ENCODE measurements at regions not wholly inside any gene's neighbourhood (a gene's known extent, or its start where the extent isn't known, plus 50 kb on each side); places are given as distances from the start of the nearest gene placed in this dataset.
A peak's percentile ranks its signal among the peaks of the same experiment; 100 is the strongest.
"Not testable (repeated sequence)": the region's sequence is repeated elsewhere in the genome, so short reads cannot be mapped to it uniquely, and the experiment has no call there.

DNA sequence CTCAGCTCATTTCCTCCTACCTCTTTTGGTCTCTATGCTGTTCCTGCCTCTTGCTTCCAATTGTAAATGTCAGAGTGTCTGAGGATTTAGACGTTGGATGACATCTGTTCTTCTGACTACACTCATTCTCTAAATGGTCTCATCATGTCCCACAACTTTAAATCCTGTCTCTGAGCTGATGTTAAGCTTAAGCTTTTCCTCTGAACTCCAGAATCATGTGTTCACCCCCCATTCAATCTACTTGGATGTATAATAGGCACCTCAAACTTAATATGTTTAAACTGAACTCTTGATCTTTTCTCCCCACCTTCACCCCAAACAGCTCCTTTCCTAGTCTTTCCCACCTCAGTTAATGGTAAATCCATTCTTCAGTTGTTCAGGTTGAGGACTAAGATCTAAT, 433.6 kb downstream of the CSNK1G3 start:
- DNase-seq (ENCODE audit: low spot score) = no peak

- no peak for DNase-seq (ENCODE audit: low spot score)
Observed at GRCh38 chr5:123943151-123943550, 431.2 kb downstream of the CSNK1G3 start.

DNA sequence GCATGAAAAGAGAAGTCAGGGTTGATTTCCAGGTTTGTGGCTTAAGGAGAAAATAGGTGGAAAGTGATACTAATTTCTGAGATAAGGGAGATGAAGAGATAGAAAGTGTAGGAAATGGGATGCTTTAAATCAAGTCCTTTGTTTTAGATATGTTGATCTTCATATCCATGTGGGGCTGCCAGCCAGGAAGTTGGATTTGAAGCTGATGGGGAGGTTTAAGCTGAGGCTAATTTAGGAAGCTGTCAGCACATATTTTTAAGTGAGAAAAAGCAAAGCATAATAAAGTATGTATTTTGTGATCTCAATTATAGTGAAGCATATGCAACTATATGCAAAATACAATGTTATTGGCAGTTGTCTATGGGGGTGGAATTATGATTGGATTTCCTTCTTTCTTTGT, 428.4 kb downstream of the CSNK1G3 start:
- no peak for DNase-seq (ENCODE audit: low spot score)

DNA sequence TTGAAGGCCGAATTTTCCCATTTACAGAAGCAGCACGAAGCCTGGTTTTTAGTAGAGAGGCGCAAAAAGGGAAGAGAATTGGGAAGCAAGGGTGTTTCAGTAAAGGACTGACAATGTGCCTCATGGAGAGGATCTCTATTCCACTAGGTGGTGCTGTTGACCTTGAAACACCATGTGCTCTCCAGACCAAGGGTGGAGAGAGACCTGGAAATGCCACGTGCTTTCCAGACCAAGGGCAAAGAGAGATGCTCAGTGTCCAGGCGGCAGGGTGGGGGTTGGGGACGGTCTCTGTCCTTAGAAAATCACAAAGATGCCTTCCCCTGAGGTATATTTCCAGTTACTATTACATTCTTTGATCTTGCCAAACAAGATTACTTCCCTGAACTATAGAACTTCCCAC, 425.3 kb downstream of the CSNK1G3 start:
- DNase-seq (ENCODE audit: low spot score) = peak; percentile 49

GRCh38 chr5:123936548-123936947, 424.6 kb downstream of the CSNK1G3 start:
- no peak for DNase-seq (ENCODE audit: low spot score)

GRCh38 chr5:123933812-123934211, 421.8 kb downstream of the CSNK1G3 start:
- DNase-seq (ENCODE audit: low spot score) = not testable (repeated sequence)

DNA sequence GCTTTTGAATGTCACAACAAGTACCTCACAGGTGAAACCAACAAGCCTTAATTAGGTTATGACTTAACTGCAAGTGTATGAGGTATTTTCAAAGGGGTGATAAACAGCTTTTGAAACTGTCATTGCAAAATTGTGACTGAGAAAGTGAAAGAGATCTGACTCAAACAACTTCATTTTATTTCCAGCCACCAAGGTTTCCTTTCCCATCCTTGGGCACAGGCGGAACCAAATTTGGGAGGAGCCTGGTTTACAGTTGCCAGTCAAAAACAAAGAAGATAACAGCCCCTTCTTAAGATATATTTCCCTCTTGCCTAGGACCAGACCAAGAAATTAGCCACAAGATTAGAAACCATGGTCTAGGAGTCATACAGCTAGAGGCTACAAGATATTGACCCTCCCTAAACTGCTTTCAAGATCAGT, 417.1 kb downstream of the CSNK1G3 start:
- DNase-seq (ENCODE audit: low spot score) = no peak

GRCh38 chr5:123928401-123928800, 416.4 kb downstream of the CSNK1G3 start:
- DNase-seq (ENCODE audit: low spot score) = no peak

GRCh38 chr5:123921193-123921592, 409.2 kb downstream of the CSNK1G3 start:
- no peak for DNase-seq (ENCODE audit: low spot score)

DNA sequence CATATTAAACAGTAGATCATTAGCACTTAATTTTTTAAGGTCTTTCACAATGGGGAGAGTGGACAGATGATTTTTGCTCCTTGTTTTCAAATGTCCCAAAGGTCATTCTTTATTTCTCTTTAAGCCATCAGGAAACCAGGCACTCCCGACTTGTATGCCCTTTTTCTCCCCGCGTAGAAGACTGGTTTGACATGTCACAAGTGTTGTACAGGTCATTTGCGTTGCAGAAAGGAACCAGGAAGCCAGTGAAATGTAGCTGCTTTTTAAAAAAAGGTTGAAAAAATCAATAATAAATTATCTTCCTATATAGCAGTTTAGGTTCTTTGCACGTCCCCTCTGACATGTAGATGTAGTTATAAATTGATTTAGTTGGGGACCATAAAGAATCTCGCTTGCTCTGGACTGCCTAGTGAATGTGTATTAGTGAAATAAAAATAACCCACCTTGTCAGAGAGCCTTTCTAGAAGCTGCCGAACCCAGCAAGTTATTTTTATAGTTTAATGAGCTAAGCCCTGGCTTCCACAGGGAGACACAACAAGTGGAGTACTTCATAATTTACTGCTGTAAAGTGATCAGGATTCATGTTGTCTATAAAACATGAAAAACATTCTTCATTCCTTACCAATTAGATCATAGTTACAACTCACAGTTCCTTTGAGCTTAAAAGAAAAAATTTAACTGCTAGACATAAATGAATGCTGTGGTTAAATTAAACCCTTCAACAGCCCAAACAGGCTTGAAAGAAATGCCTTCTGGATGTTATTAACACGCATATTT, 404.6 kb downstream of the CSNK1G3 start:
- DNase-seq (ENCODE audit: low spot score) = no peak

DNA sequence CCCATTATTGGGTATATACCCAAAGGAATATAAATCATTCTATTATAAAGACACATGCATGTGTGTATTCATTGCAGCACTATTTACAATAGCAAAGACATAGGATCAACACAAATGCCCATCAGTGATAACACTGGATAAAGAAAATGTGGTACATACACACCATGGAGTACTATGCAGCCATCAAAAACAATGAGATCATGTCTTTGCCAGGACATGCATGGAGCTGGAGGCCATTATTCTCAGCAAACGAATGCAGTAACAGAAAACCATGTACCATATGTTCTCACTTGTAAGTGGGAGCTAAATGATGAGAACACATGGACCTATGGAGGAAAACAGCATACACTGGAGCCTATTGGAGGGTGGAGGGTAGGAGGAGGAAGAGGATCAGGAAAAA, 402.4 kb downstream of the CSNK1G3 start:
- DNase-seq (ENCODE audit: low spot score) = no peak

DNA sequence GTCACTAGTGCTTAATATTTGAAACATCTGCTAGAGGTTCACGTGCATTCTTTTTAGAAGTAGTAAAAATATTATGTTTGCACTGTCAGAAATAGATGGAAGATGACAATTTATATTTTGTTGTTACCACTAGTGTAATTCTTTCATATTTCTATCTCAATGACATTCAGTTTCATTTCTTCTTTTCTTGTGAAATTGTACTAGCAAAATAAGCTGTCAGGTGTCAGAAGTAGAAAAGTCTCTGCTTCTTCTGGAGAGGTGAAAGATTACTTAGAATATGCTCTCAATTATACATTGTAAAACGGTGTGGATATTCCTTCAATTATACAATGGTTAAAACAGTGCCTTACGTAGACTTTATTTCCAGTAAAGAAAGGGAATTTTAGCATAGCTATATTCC, 395.4 kb downstream of the CSNK1G3 start:
- DNase-seq (ENCODE audit: low spot score) = no peak

DNA sequence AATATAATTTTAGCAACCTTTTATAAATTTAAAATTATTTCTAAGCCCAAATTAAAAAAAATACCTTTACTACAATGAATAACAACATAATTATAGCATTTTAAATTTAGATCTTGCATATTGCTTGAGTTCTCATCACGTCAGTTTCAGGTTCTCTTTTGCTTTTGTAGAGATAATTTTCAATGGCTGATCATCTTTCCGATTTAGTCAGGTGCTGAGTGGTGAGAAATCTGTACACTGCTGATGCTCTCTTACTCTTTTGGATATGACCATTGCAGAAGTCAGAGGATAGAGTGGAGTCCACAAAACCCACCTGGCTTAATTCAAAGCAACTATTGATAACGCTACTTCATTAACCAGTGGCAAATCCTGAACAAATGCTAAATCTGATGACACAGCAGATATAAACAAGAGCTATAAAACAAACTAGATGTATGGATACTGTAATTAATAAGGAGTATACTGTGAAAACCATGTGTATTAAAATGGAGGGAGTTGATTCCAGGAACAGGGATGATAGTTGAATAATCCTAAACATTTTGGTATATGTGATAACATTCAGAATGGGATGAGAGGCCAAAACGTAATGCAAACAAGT, 394.8 kb downstream of the CSNK1G3 start:
- DNase-seq (ENCODE audit: low spot score) = no peak

- no peak for DNase-seq (ENCODE audit: low spot score)
Observed at GRCh38 chr5:123885081-123885480, 373.1 kb downstream of the CSNK1G3 start.

GRCh38 chr5:123882965-123883345, 371.0 kb downstream of the CSNK1G3 start:
- no peak for DNase-seq (ENCODE audit: low spot score)

GRCh38 chr5:123882319-123882964, 370.5 kb downstream of the CSNK1G3 start:
- DNase-seq (ENCODE audit: low spot score) = no peak

- DNase-seq (ENCODE audit: low spot score) = no peak
Observed at GRCh38 chr5:123881759-123882244, 369.8 kb downstream of the CSNK1G3 start.

GRCh38 chr5:123880875-123881274, 368.9 kb downstream of the CSNK1G3 start:
- no peak for DNase-seq (ENCODE audit: low spot score)

DNA sequence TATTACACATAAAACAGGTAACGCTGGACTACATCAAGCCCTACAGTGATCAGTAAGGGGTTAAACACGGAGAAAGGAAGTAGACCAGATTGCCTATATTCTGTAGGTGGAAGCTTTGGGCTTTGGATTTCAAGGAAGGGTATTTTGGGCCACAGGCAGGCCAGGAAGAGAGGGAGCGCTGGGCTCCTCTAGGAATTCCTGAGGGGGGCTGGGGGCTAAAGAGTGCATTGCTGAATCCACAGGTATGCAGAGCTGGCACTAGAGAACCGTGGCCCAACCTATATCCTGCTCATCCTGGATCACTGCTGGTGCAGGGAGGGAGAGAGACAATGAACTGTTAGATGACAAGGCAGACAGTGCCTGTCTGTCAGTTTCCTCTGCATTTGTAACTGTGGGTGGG, 367.1 kb downstream of the CSNK1G3 start:
- DNase-seq (ENCODE audit: low spot score) = no peak

- no peak for DNase-seq (ENCODE audit: low spot score)
Observed at GRCh38 chr5:123876276-123876790, 364.4 kb downstream of the CSNK1G3 start.

DNA sequence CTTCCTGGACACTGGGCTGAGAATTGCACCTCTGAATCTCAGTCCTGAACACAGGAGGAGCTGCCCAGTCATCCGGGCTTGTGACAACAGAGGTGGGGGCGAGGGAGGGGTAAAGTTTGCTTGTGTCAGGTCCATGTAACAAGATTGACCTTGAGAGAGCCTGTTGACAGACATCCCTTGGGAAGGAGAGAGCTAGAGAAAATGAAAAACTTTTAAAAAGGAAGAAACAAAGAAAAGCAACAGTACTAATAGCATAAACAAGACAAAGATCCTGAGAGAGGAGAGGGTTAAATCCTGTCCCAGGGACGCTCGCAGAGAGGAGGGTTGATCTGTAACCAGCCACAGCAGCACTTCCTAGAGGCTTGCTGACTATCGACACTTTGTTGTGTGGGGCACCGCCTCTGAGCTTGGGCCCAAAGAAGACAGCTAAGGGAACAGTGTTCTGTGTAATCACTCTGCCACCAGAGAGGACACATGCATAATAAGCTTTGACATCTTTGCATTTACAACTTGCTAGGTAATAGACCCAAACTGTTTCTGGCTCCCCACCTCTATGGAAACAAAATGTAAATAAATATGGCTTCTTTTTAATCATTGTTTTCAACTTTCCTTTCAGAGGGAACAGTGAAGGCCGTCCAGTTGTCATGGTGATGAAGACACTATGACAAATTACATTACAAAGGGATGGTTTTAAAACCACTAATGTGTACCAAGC, 363.7 kb downstream of the CSNK1G3 start:
- DNase-seq (ENCODE audit: low spot score) = peak; percentile 74

GRCh38 chr5:123874600-123875201, 362.7 kb downstream of the CSNK1G3 start:
- DNase-seq (ENCODE audit: low spot score) = peak; percentile 51

Measured in ecto neural progenitor cell (in vitro differentiated cells).